ENCODE measurements at regions not wholly inside any gene's neighbourhood (a gene's known extent, or its start where the extent isn't known, plus 50 kb on each side); places are given as distances from the start of the nearest gene placed in this dataset.

DNA sequence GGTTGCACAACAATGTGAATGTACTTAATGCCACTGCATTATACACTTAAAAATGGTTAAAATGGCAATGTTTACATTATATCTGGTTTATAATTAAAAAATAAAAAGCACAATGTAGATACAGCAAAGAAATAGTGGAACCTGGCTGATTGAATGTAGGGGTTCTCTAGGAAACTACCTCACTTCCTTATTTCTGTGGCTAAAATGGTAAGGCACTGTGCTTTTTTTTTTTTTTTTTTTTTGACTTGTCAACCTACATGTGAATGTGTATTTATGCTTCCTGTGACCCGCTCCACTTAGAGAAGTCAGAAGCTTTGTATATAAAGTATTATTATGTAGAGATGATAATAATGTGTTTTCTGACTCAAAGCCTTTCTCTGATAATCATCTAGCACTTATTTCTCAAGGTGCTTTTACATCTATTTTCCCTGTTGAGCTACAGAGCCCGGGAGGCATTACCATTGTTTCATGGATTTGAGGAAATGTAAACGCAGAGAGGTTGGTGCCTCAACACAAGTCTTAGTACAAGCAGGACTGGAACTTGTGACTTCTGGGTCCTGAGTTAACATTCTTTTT lies 55.0 kb downstream of the SOX4 start:
- Histone ChIP-seq H3K9me3 (replicated peaks in 1 of 3) (no peaks in the 10 kb centered on the region), H3K27ac (no peak overlapping the region), H3K4me1 (replicated peaks in 1 of 2) (no peaks in the 10 kb centered on the region), H3K4me3 (no peak overlapping the region), H3K36me3 (replicated peaks in 1 of 2) (no peaks in the 10 kb centered on the region), H3K27me3 (no peaks in the 10 kb centered on the region)
- 59 to 71% (median 66%) methylated on average over 3 of the region's 3 CpGs for WGBS, 4 donors
- intact Hi-C loops (cut with DNase I), result no loop called here
- no peak for DNase-seq
- TF ChIP-seq, protein P1, sequence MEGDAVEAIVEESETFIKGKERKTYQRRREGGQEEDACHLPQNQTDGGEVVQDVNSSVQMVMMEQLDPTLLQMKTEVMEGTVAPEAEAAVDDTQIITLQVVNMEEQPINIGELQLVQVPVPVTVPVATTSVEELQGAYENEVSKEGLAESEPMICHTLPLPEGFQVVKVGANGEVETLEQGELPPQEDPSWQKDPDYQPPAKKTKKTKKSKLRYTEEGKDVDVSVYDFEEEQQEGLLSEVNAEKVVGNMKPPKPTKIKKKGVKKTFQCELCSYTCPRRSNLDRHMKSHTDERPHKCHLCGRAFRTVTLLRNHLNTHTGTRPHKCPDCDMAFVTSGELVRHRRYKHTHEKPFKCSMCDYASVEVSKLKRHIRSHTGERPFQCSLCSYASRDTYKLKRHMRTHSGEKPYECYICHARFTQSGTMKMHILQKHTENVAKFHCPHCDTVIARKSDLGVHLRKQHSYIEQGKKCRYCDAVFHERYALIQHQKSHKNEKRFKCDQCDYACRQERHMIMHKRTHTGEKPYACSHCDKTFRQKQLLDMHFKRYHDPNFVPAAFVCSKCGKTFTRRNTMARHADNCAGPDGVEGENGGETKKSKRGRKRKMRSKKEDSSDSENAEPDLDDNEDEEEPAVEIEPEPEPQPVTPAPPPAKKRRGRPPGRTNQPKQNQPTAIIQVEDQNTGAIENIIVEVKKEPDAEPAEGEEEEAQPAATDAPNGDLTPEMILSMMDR (IDR thresholded peaks at IDR 0.05), result no peak
- TF ChIP-seq POLR2A (IDR thresholded peaks at IDR 0.05), result no peak

DNA sequence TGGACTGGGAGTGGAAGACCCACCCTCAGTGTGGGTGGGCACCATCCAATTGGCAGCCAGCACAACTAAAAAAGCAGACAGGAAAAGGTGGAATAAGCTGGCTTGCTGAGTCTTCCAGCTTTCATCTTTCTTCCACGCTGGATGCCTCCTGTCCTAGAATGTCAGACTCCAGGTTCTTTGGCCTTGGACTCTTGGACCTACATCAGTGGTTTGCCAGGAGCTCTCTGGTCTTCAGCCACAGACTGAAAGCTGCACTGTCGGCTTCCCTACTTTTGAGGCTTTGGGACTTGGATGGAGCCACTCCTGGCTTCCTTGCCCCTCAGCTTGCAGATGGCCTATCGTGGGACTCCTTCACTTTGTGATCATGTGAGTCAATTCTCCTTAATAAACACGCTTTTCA lies 59.8 kb downstream of the SOX4 start:
- no peak overlapping the region for H3K27ac ChIP-seq
- WGBS, 4 donors, result 70 to 82% (median 76%) methylated on average over 4 of the region's 4 CpGs
- no peak for DNase-seq
- TF ChIP-seq POLR2A (IDR thresholded peaks at IDR 0.05), result no peak
- TF ChIP-seq, protein P1 (IDR thresholded peaks at IDR 0.05), result no peak
- no peaks in the 10 kb centered on the region for H3K27me3 ChIP-seq
- H3K4me3 ChIP-seq, result no peak overlapping the region
- no peaks in the 10 kb centered on the region for H3K36me3 ChIP-seq (replicated peaks in 1 of 2)
- intact Hi-C loops (cut with DNase I), result no loop called here
- no peaks in the 10 kb centered on the region for H3K9me3 ChIP-seq (replicated peaks in 1 of 3)
- no peaks in the 10 kb centered on the region for H3K4me1 ChIP-seq (replicated peaks in 1 of 2)

DNA sequence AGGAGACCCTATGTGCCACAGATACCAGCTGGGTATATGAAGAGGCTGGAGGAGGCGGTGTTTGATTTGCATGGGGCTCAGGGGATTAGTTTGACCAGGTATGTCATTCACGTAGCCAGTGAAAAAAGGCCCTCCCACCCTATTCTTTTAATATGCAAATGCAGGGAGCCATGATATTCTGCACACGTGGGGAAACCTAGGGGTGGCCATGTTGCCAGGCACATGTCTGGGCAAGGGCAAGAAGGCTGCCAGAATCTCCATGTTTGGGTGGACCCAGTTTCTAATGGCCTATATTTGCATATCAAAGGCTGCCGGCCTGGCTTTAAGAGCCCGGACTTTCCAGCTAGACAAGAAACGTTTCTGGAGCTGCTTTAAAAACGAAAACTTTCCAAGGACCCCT lies 60.4 kb downstream of the SOX4 start:
- Histone ChIP-seq H3K36me3 (replicated peaks in 1 of 2) (no peaks in the 10 kb centered on the region), H3K9me3 (replicated peaks in 1 of 3) (no peaks in the 10 kb centered on the region), H3K27me3 (no peaks in the 10 kb centered on the region), H3K4me3 (no peak overlapping the region), H3K4me1 (replicated peaks in 1 of 2) (no peaks in the 10 kb centered on the region), H3K27ac (no peak overlapping the region)
- DNase-seq, result no peak
- no peak for TF ChIP-seq POLR2A (IDR thresholded peaks at IDR 0.05)
- TF ChIP-seq, protein P1 (IDR thresholded peaks at IDR 0.05), result no peak
- intact Hi-C loops (cut with DNase I), result no loop called here
- WGBS, 4 donors, result 76 to 82% (median 80%) methylated on average over 7 of the region's 7 CpGs

DNA sequence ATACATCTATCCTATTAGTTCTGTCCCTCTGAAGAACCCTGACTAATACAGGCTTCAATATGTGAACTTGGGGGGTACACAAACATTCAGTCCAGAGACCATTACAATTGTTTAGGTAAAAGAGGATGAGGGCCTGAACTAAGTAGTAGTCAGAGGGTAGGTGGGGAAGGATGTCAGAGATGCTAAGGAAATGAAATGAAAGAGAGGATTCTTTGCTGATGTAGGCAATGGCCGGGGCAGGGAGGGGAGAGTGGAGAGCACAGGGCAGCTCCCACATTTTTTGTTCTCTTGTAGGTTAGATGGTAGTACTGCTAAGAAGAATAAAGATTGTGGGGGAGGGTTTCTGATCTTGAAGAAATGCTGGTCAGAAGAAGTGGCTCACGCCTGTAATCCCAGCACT lies 60.8 kb downstream of the SOX4 start:
- H3K27ac ChIP-seq, result no peak overlapping the region
- H3K9me3 ChIP-seq (replicated peaks in 1 of 3), result no peaks in the 10 kb centered on the region
- no peaks in the 10 kb centered on the region for H3K36me3 ChIP-seq (replicated peaks in 1 of 2)
- DNase-seq, result no peak
- H3K4me1 ChIP-seq (replicated peaks in 1 of 2), result no peaks in the 10 kb centered on the region
- TF ChIP-seq, protein P1 (IDR thresholded peaks at IDR 0.05), result no peak
- TF ChIP-seq POLR2A (IDR thresholded peaks at IDR 0.05), result no peak
- H3K27me3 ChIP-seq, result no peaks in the 10 kb centered on the region
- intact Hi-C loops (cut with DNase I), result no loop called here
- 85 to 92% (median 90%) methylated on average over 2 of the region's 2 CpGs for WGBS, 4 donors
- no peak overlapping the region for H3K4me3 ChIP-seq

All from adrenal gland (tissue), 9 donors.